Eye (tissue), 1 donor: ENCODE measurements at regions not wholly inside any gene's neighbourhood (a gene's known extent, or its start where the extent isn't known, plus 50 kb on each side); places are given as distances from the start of the nearest gene placed in this dataset.
A peak's percentile ranks its signal among the peaks of the same experiment; 100 is the strongest.

Source experiments
- DNase-seq: peaks from one replicate; pipeline ENCODE4 v3.0.0-alpha.2; 2015

DNA sequence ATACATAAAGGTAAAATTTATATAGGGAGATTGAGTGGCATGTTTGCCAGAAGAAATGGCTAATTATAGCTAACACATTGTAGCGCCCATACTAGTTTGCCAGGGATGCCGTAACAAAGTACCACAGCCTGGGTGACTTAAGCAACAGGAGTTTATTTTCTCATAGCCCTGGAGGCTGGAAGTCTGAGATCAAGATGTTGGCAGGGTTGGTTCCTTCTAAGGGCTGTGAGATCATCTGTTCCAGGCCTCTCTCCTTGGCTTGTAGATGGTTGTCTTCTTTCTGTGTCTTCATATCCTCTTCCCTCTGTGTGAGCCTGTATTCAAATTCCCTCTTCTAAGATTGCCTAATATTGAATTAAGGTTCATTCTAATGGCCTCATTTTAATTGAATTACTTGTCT lies 417.5 kb upstream of the OPRM1 start:
- DNase-seq: no peak

DNA sequence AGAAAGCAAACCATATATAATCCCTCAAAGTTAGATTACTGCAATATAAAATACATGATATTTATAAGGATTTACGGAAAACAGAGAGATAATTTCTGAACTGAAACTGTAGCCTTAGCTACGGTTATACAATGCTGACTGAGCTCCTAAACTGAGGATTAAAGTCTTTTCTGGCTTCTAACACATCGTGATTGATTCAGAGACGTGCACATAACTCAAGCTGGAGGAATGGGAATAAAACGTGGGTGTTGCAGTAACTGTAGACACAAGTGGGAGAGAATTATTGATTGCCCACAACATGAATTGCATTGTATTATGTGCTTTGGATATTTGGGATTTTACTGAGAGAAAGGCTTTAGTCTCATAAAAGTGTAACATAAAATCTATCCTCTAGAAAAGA lies 418.0 kb upstream of the OPRM1 start:
- DNase-seq: no peak

DNA sequence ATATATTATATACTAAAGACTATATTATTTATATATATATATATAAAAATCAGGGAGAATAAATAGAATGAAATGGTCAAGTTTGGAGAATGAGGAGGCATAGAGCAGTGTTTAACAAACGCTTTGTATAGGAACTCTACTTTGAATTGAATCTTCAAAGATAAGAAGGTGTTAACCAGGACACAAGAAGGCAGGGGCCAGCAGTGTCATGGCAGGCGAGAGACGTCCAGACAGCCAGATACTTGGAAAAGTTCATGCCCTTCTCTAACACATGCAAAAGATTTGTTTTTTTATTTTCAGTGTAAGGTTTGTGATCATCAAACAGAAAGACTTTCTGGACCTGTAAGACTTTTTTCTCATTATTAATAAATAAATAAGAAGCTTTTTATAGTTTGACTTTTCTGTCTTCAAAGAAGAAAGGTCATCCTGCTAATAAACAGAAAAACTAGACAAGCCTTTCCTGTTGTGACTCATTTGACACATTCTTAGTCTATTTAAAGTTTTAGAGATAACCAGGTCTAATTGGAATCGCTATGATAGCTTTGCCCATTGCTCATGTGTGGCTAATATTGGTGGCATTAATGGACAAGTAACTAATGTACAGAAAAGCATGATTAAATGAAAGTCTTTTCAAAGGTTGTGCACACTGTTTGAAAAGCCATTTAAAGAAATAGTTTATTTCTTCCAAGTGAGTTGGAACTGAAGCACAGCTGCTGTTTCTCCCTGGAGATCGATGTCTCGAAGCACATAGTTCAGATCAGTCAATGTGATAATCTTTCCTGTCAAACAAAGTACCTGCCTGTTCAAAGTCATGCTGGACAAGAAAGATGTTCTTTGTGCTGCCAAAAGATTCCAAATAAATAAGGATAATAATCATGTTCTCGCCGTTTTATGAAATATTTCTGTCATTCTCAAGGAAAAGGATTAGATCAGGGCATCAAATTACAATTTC lies 420.4 kb upstream of the OPRM1 start:
- peak; percentile 60 for DNase-seq

DNA sequence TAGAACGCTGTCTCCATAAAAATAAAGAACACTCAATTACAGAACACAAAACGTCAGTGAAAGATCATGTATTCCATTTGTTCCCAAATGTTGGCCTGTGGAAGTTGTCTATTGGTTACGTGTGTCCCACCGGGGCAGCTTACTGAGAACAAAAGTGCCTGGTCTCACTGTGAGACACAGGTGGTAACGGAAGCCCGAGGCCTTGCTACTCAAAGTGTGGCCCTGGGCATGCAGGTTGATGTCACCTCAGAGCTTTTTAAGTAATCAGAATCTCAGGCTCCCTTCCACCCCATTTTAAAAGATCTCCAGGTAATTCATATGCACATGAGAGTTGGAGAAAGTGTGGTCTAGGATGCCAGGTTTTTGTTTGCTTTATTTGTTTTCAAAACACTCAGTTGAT lies 422.5 kb upstream of the OPRM1 start:
- no peak for DNase-seq

DNA sequence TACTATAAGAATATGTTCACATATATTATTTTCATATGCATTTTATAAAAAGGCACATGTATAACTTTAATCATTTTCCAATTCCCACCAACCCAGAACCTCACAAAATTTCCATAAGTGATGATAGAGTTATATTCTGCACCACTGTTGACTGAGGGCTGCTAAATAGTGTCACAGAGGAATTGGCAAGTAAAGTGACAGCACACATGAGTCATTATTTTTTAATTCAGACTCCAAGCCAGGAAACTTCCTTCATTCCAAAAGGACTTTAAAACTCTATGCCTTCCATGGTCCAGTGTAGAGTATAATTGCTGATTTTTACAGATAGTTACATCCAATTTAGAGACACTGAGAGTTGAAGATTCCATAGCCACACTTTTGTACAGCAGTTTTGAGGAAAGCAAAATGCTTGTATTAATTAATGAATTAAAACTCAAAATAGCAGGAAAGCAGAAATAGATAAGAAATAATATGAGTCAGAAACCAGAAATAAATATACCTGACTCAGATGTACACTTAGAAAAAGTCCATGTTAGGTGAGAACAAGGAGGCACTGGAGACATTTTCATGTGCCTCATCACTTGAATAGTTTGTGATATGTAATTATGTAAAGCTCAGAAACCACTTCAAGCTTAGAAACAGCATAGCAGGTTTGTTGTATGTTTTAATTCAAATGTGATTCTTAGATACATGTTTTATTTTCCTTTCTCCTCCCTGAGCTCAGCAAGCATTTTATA lies 425.2 kb upstream of the OPRM1 start:
- DNase-seq: no peak

DNA sequence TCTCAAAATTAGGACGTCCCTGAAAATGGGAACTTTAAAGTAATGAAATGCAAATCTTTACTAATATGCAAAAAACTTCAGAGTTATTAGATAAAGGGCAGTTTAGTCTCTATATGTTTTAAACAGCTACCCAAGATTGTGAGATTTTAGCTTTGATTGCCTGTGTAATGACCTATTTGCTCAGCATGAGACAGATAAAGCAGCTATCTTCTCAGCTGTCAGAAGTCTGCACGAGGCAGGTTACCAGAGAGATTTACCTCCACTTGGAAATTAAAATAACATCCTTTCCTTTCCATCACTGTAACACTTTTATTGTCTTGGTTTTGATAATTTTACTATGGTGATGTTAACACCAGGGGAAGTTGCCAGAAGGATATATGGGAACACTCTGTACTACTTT lies 436.6 kb upstream of the OPRM1 start:
- DNase-seq: no peak

DNA sequence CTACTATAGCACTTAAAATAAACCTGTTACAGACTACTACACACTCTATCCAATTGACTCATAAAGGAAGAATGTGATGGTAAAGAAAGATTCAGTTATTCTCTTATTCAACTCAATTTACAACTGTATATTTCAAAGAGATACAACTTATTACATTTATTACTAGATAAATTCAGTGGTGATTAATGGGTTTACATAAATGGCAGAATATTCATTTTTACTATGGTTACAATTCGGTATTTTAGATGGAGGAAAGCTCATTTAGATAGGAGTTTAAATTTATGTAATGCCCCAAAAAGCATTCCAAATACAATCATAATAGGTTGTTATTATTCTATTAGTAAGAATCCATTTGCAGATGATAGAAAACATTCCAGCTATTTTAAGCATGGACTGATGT lies 439.1 kb upstream of the OPRM1 start:
- no peak for DNase-seq

DNA sequence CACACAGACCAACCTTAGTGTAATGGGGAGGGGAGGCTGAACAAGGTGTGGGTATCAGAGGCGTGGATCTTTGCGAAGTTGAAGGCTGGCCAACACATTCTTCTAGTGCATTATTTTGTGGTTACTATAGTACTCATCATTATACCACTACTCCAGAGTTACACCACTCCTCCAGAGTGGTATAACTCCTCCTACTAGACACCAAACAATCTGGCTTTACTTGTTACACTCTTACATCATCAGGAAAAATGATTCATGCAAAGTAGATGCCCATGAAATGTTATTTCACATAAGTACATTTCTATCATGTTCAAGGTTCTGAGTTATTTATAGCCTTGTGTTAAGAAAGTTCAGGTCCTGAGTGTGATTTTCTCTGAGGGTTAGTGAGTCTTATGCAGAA lies 443.1 kb upstream of the OPRM1 start:
- no peak for DNase-seq

DNA sequence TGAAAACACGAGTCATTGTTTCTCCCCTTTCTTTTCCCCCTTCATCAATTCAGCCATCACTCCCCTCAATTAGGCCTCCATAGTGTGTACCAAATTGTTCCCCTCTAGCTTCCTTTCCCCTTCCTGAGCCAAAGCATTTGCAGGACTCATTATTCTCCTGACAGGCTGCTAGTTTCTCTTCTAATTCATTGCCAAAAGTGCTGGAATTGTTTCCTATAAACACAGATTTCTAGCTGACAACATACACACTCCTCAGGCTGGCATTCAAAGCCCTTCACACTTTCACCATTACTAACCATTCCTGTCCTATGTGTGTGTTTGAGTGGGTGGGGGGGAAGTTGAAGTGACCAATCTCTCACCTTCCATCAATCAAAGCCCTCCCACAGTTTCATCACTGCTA lies 444.2 kb upstream of the OPRM1 start:
- DNase-seq: no peak

DNA sequence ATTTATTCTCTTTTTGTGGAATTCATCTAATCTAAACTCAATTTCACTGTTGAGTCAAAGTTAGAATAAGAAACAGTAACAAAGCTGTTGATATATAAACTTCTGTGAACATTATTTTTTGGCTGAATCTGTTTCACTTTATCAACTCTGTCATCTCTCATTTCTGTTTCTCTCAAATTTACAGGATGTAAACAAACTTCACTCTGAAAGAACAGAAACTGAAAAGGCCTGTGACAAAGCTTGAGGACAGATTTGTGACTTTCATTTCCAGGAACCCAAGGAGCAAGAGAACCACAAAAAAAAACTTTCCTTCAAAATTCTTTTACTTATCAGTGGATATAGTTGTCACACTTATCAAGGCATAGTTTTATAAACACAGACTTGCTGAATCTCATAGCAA lies 447.9 kb upstream of the OPRM1 start:
- no peak for DNase-seq

DNA sequence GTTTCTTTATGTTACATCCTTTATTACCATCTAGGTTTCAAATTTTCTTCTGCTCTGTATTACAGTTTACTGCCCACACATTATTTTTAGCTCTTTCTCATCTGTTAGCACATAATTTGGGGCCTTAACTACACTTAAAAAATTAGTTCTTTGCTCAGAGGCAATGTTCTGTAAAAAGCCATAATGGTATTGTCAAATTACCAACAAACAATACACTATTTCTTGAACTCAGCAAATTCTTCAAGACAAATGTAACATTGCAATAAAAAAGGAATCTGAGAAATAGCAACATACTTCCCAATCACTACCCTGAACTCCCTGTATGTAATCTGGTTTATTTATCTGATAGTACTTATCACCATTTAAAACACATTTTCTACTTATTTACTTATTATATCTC lies 448.6 kb upstream of the OPRM1 start:
- DNase-seq: no peak

DNA sequence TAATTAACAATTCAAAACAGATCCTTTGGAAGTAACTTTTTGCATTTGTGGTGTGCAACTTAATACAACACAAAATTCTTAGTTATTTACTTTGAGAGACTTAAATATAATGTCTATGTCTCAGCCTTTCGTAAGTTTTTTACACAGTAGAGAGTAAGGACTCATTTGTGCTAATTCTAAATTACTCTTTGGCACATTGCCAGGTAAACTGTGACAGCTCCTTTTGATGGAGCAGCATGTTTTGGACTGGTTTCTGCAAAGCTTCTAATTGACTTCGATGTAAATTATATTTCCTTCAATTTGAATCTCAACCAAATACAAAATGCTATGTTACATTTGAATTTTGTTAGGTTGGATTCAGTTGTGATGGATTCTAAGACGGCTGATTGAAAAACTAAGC lies 450.7 kb upstream of the OPRM1 start:
- DNase-seq: no peak

DNA sequence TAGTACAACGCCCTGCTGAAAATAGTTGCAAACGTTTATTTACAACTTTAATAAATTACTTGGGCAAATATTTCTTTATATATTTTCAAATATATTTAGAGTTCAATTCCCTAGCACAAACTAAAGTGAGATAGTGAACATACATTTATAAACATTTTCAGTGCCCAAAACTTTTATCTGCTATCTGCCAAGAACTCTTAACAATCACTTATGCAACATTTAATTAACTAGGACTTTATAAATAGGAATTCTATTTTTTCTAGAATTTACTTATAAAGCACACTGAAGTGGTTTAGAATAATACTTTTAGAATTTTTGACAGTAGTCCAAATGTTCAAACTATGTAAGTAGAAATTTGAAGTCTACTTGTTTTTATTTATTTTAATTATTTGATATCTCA lies 452.6 kb upstream of the RGS17 start:
- no peak for DNase-seq

DNA sequence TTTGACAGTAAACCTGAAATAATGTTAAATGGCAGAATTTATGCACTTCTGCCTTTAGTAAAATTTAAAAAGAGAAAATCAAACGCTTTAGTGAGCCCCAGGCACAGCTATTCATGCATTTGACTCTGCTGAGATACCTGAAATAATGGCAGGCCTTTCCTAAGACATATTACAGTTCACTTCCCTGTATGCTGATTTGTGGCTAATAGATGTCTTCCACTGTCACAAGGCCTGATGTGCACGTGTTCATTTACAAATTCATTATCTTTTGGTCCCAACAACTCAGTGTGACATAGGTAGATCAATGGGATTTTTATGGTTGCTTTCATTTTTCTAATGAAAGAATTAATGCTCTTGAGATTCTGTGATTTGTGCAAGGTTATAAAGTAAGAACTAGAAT lies 449.7 kb upstream of the RGS17 start:
- DNase-seq: no peak

DNA sequence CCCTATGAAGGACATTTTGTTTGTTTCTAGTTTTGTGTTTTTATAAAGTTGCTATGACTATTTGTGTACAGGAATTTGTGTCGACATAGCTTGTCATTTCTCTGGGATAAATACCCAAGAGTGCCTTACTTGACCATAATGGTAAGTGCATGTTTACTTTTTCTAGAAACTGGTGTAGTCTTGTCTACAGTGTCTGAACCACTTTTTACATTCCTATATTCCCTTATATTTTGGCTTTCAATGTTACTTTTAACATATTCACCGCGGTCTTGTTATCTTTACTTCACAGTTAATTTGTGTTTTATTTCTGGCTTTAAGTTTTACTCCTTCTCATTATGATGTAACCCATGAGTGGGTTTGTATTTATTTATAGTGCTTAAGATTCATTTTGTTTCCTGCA lies 444.4 kb upstream of the RGS17 start:
- no peak for DNase-seq

DNA sequence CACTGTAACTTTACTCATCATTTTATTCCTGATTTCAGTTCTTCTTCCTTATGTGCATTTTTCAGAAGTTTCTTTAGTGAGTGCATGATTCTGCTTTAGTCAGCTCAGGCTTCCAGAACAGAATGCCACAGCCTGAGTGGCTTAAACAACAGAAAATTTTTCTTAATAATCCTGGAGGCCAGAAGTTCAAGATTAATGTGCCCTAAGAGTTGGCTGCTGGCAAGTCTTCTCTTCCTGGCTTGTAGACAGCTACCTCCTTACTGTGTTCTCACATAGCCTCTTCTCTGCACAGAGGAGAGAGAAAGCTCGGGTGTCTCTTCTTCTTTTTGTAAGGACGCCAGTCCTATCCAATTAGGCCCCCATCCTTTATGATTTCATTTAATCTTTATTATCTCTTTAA lies 443.1 kb upstream of the RGS17 start:
- no peak for DNase-seq

DNA sequence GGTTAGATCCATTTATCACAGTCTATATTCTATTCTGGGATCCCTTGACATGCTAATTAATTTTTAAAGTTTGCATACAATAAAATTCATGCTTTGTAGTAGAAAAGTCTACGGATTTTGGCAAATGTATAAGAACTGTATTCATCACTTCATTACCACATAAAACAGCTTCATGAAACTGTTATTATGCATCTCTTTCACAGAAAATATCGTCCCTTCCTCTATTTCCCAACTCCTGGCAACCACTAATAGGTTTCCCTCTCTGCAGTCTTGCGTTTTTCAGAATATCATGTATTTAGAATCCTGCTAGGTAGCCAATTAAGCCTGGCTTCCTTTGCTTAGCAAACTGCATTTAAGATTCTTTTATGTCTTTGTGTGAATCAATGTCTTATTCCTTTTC lies 441.3 kb upstream of the RGS17 start:
- DNase-seq: no peak

DNA sequence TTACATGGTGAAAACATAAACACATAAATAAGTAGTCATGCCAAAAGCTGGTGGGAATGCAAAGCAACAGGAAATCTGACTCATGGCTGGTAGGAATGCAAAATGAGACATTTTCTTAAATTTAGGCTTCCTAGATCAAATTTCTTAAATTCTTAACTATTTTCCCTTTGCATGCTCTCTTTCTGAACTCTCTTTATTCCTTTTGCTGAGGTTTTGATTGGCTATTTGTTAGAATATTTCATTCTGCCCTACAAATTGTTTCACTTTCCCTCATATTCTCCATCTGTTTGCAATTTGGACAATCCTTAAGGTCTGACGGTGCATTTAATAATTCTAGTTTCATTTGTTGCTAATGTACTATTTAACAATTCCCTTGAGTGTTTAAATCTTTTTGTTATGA lies 437.5 kb upstream of the RGS17 start:
- DNase-seq: no peak

DNA sequence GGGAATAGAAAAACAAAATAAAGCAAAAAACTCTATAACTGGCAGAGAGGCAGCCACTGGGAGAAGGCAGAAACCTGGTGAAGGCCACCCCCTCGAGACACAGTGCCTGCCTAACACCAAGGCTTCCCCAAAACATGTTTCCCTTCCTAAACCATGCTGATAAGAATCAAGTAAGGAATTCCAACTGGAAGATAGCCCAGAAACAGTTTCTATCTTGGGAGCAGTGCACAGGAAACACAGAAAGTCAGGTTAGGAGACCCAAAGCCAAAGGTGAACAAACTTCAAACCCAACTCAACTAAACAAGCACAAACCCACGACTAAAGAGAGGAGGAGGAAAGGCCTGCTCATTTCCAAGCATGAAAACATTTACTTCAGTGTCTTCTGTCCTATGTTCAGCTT lies 433.7 kb upstream of the RGS17 start:
- DNase-seq: no peak

DNA sequence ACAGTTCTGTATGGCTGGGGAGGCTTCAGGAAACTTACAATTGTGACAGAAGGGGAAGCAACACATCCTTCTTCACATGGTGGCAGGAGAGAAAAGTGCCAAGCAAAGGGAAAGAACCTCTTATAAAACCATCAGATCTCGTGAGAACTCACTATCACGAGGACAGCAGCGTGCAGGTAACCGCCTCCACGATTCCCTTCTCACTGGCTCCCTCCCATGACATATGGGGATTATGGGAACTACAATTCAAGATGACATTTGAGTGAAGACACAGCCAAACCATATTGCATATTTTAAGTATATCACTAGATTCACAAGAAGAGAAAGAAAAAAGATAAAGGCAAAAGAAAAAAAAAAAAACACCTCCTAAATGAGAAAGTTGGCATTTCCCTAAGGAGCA lies 431.9 kb upstream of the RGS17 start:
- no peak for DNase-seq

DNA sequence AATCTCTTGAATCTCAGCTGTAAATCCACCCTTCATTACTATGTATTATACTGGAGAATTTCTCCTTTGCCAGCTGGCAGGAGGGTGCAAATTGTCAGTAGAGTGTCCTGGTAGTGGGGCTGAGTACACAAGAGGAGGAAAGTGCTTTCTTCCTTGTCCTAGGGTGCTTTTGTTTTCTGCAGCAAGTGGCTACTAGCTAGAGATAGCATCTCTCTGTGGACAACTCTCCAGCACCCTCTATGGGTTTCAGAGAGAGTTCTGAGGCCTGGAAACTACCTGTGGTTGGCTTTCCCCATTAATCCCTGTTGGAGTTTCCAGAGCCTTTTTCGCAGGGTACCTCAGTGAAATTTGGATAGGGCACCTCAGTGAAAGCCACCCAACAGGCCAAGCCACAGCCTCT lies 422.5 kb upstream of the RGS17 start:
- DNase-seq: peak; percentile 4

DNA sequence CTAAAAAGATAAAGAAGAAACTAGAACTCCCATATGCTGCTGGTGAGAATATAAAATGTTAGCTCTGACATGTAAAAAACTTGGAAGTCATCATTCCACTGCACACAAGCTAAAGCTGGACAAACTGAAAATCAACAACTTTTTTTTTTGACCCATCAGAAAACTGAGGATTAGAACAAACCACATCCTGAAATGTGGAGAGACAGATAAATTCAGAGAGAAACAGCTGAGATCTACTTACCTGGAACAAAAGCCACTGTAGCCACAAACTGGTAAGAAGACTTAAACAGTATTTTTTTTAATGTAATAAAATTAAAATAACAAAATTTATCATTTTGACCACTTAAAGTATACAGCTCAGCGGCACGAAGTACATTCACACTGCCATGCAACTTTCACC lies 408.5 kb upstream of the RGS17 start:
- DNase-seq: no peak

DNA sequence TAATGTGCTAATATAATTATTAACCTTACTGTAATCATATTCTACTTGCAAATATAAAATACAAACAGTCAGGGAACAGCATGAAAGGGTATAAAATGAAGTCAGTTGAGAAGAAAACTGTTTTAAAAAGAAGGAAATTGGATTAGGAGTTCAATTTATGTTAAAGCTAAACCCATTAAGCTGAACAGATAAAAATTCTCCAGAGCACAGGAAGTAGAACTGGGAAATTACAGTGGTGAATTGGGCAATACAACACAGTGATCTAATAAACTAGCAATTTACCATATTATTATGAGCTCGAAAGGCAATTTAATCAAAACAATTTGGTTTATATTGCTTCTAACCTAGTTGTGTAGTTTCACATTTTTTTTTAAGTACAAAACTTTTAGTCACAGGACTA lies 407.4 kb upstream of the RGS17 start:
- no peak for DNase-seq

DNA sequence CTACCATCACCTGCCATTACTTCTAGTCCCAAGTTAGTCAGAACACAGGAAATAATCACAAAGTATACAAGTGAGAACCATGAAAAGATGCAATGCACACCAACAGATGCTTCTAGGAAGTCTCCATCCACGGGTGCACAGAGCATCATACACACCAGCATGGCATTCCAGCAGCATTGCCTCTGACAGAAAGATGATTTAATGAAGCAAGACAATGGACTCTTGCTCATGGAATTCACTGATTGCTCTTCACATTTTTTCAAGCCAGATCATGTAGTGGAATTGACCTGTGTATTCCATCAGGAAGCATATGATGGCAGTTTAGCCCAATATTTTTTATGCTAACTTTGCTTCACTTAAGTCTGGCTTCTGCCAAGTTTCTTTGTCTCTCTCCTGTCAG lies 406.3 kb upstream of the RGS17 start:
- no peak for DNase-seq

DNA sequence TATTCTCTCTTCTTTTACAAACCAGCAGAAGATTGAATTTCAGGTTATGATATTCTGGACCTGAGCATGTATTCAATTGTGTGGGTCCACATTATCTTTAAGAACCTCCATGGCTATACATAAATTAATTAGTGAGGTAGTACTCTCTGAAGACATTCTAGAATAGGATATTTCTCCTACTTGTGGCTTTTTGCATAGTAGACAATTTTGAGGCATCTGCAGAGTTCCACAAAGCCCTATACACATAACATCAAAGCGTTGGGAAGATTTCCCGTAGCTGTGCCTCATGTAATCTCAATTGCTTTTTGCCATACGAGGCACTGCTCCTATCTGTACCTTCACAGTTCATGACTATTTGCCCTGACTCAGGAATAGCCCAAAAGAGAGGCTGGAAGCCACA lies 395.4 kb upstream of the RGS17 start:
- DNase-seq: no peak
